ENCODE measurements at regions not wholly inside any gene's neighbourhood (a gene's known extent, or its start where the extent isn't known, plus 50 kb on each side); places are given as distances from the start of the nearest gene placed in this dataset.

- TF ChIP-seq, protein P1, sequence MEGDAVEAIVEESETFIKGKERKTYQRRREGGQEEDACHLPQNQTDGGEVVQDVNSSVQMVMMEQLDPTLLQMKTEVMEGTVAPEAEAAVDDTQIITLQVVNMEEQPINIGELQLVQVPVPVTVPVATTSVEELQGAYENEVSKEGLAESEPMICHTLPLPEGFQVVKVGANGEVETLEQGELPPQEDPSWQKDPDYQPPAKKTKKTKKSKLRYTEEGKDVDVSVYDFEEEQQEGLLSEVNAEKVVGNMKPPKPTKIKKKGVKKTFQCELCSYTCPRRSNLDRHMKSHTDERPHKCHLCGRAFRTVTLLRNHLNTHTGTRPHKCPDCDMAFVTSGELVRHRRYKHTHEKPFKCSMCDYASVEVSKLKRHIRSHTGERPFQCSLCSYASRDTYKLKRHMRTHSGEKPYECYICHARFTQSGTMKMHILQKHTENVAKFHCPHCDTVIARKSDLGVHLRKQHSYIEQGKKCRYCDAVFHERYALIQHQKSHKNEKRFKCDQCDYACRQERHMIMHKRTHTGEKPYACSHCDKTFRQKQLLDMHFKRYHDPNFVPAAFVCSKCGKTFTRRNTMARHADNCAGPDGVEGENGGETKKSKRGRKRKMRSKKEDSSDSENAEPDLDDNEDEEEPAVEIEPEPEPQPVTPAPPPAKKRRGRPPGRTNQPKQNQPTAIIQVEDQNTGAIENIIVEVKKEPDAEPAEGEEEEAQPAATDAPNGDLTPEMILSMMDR (IDR thresholded peaks at IDR 0.05; ENCODE audit: insufficient read depth, low read length, poor library complexity, severe bottlenecking) = no peak
- TF ChIP-seq EZH2phosphoT487 (conservative IDR thresholded peaks at IDR 0.05; ENCODE audit: low read length) = no peak
Measured at GRCh38 chr11:33551051-33551450, 149.6 kb downstream of the C11orf91 start.
